VCaP (cell line): ENCODE measurements at regions not wholly inside any gene's neighbourhood (a gene's known extent, or its start where the extent isn't known, plus 50 kb on each side); places are given as distances from the start of the nearest gene placed in this dataset.

Experiments
- H3K27ac ChIP-seq: fragments of 450-650 bp; 2 replicates; pipeline ENCODE4 v1.5.1; 2017
- CTCF ChIP-seq: fragments of 450-650 bp; conservative IDR thresholded peaks from 2 replicates; pipeline ENCODE4 v1.5.1; 2017; ENCODE audit warnings: mild to moderate bottlenecking, moderate library complexity

DNA sequence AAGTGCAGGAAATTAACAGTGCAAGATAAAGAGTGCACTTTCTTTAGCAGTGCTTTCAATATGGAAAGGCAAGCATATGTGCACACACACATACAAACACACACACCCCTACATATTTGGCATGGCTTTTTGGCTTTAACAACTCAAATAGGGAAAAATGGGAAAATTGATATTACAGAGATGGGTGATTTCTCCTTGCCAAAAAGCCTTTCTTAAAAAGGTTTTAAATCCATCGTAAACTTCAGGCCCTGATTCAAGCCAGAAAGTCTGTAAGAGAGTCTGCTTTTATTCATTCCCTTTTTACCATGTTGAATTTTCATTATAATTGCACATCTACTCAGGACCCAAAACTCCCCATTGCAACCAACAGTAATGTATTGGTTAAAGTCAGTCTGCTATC, 612.0 kb upstream of the ACTRT1 start:
- no peak for TF ChIP-seq CTCF
- H3K27ac ChIP-seq: no peak overlapping the region

GRCh38 chrX:128653524-128654060, 601.4 kb upstream of the ACTRT1 start:
- no peak for TF ChIP-seq CTCF
- H3K27ac ChIP-seq: no peak overlapping the region

GRCh38 chrX:128650326-128650725, 598.1 kb upstream of the ACTRT1 start:
- H3K27ac ChIP-seq: no peak overlapping the region
- no peak for TF ChIP-seq CTCF

DNA sequence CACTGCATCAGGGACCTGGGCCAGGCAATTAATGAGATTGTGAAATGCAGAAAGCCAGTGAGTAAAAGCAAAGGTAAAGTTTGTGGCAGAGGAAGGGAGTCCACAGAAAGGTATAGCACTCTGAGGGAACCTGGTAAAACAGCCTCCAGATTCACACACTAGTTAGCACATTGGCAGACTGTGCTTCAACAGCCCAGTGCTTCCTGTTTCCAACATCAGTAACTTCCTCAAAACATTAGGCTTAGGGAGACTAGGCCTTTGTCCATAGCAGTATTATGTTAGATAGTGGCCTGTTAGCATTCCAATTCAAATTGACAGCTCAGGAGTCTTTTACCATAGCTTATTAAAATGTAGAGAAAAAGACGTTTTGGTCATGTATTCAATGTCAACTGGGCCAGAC, 582.6 kb upstream of the ACTRT1 start:
- TF ChIP-seq CTCF: no peak
- no peak overlapping the region for H3K27ac ChIP-seq

DNA sequence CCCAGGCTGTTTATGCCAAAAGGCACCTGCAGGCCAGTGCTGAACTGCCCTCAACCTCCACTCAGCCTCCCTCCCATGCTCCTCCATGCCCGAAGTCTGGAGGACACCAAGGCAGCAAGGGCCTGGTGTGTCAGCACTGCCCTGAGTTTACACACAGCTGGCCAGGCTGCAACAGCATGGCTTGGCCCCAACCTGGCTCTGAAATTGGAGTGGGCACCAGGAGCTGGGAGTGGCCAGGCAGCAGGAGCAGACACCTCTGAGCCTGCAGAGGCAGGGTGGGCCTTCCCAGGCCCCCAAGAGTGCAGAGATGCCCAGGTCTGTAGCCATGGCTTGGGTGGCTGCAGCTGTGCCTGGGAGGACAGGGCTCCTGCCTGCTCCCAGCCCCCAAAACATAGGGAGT, 571.2 kb upstream of the ACTRT1 start:
- no peak overlapping the region for H3K27ac ChIP-seq
- TF ChIP-seq CTCF: no peak

GRCh38 chrX:128622296-128622695, 570.1 kb upstream of the ACTRT1 start:
- H3K27ac ChIP-seq: no peak overlapping the region
- TF ChIP-seq CTCF: no peak

DNA sequence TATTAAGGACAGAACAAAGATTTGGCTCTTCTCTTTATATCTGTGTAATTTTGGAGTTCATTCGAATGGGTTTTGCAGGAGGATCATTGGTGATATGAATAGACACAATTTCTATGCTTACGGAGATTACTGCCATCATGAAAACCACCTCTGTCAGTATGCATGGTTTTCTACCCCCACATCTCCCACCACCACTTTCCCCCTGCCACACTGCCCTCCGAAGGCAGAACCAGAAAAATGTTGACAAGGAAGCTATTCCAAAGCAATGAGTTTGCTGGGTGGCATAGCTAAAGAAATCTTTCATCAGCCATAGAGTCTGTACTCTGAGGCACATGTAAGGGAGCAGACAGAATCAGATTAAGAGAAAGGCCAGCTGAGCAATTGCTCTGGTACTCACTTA, 567.3 kb upstream of the ACTRT1 start:
- no peak for TF ChIP-seq CTCF
- no peak overlapping the region for H3K27ac ChIP-seq
